ENCODE measurements at regions not wholly inside any gene's neighbourhood (a gene's known extent, or its start where the extent isn't known, plus 50 kb on each side); places are given as distances from the start of the nearest gene placed in this dataset.

DNA sequence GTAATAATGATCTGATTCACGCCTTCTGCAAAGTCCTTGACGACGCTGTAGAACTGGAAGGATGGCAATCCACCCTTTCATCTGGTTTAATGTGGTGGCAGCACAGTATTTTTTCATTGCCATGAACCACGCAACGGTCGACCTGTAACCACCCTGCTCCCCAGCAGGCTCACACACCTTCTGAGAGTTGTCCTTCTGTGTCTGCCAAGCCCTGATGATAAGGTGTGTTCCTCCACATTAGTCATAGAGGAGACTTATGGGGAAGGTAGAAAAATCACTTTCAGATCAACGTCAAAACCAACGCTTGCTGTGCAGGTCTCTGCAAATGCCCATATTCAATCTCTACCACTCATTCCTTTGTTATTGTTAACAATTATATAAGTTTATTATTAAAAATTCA, 328.7 kb downstream of the SIPA1L2 start:
- ChIA-PET POLR2A (ENCODE audit: partially characterized antibody) (no interaction called here), CTCF (ENCODE audit: partially characterized antibody) (interaction anchor here (1.6 kb wide), 1 partner anchor 10 kb away, joined by 4 read pairs; no protein-coding TSS in a partner anchor)
- Histone ChIP-seq H3K27me3 (replicated peaks in 1 of 4; ENCODE audit: control insufficient read depth in 3 of 4, extremely low read depth in 1 of 4, insufficient read depth in 3 of 4, low read length in 3 of 4) (no peaks in the 10 kb centered on the region; a peak in 2 of 7 replicates), H4K20me1 (replicated peaks in 1 of 2; ENCODE audit: control insufficient read depth in 1 of 2, insufficient read depth in 2 of 2, low read length in 2 of 2) (no peaks in the 10 kb centered on the region), H3K79me2 (ENCODE audit: control insufficient read depth in 1 of 2, insufficient read depth in 2 of 2, low read length in 2 of 2) (no peaks in the 10 kb centered on the region), H3K36me3 (ENCODE audit: control insufficient read depth in 2 of 4, insufficient read depth in 4 of 4, low read length in 3 of 4) (no peaks in the 10 kb centered on the region), H3K23me2 (ENCODE audit: low read depth, low read length) (no peaks in the 10 kb centered on the region), H2AK5ac (ENCODE audit: low read depth, low read length) (no peak overlapping the region), H3K4me2 (ENCODE audit: insufficient read depth in 1 of 2, low read depth in 2 of 2, low read length in 2 of 2) (no peak overlapping the region), H3K18ac (ENCODE audit: extremely low read depth, low read length) (no peak overlapping the region), H3K4me1 (replicated peaks in 1 of 4; ENCODE audit: control insufficient read depth in 3 of 4, insufficient read depth in 4 of 4, low read length in 3 of 4) (peaks cover under 1 to 5% (median 1%) of the 10 kb centered on the region in 4 experiments; a peak in 5 of 7 replicates), H2BK15ac (ENCODE audit: low read length) (no peak overlapping the region), H3K23ac (ENCODE audit: insufficient read length) (no peak overlapping the region), H4K91ac (replicated peaks; ENCODE audit: insufficient read length, low read length) (no peak overlapping the region), H2BK5ac (ENCODE audit: low read depth, low read length) (no peak overlapping the region), H3K9ac (replicated peaks in 1 of 4; ENCODE audit: extremely low read depth in 1 of 4, low read depth in 3 of 4, low read length in 3 of 4) (no peak overlapping the region), H2BK12ac (ENCODE audit: low read depth, low read length) (no peak overlapping the region), H3K14ac (ENCODE audit: insufficient read length) (no peak overlapping the region), H4K5ac (ENCODE audit: insufficient read length, low read depth, low read length) (no peak overlapping the region), H2BK20ac (ENCODE audit: low read length) (no peak overlapping the region), H3K56ac (replicated peaks; ENCODE audit: insufficient read length, low read depth, low read length) (no peak overlapping the region), H2BK120ac (replicated peaks; ENCODE audit: low read depth, low read length) (no peak overlapping the region), H3K4ac (replicated peaks; ENCODE audit: insufficient read length, low read depth, low read length) (no peak overlapping the region), H3K9me3 (ENCODE audit: insufficient read depth in 2 of 2, low read depth in 1 of 2, low read length in 1 of 2) (no peaks in the 10 kb centered on the region), H4K8ac (ENCODE audit: extremely low read depth, insufficient read depth, low read length) (no peak overlapping the region), H3K27ac (ENCODE audit: low read depth, low read length) (no peak overlapping the region), H2AFZ (ENCODE audit: low read length) (no peak overlapping the region), H3K79me1 (ENCODE audit: low read depth, low read length) (no peaks in the 10 kb centered on the region), H3K4me3 (ENCODE audit: extremely low read depth in 1 of 4, insufficient read depth in 2 of 4, low read depth in 3 of 4, low read length in 4 of 4) (no peak overlapping the region)
- FAIRE-seq = no peak
- no peak for DNase-seq (ENCODE audit: low read depth in 1 of 2, low spot score in 2 of 2)
- 88% methylated on average over 8 of the region's 8 CpGs; no CpG with 5 or more reads in 1 of the 2 experiments for WGBS, 2 experiments (ENCODE audit: extremely low coverage in 1 of 2, insufficient coverage in 1 of 2, insufficient read length in 1 of 2, insufficient replicate concordance in 2 of 2, low coverage in 1 of 2, low lambda C conversion rate in 2 of 2, missing lambda C conversion rate in 1 of 2)
- TF ChIP-seq NRF1 (IDR thresholded peaks at IDR 0.05; ENCODE audit: low read depth, low read length) (no peak), RFX5 (IDR thresholded peaks at IDR 0.05; ENCODE audit: borderline replicate concordance, low read depth, low read length) (no peak), JUN (IDR thresholded peaks at IDR 0.05; ENCODE audit: low read depth, low read length) (no peak), KDM4A (IDR thresholded peaks at IDR 0.05; ENCODE audit: low read depth, low read length, severe bottlenecking) (no peak)

Data from H1 (cell line).